ENCODE measurements at regions not wholly inside any gene's neighbourhood (a gene's known extent, or its start where the extent isn't known, plus 50 kb on each side); places are given as distances from the start of the nearest gene placed in this dataset.

GRCh38 chr11:91093141-91093540 lies 870.3 kb upstream of the CHORDC1 start:
- H3K4me3 ChIP-seq, result no peak overlapping the region
- no peaks in the 10 kb centered on the region for H3K9me3 ChIP-seq (ENCODE audit: low read depth)
- H4K20me1 ChIP-seq (ENCODE audit: insufficient read depth, poor library complexity, severe bottlenecking), result no peaks in the 10 kb centered on the region
- no peaks in the 10 kb centered on the region for H3K27me3 ChIP-seq
- no peak overlapping the region for H2AFZ ChIP-seq
- no peaks in the 10 kb centered on the region for H3K79me2 ChIP-seq
- no peaks in the 10 kb centered on the region for H3K9me2 ChIP-seq (replicated peaks; ENCODE audit: insufficient read depth)
- no peak for TF ChIP-seq EZH2phosphoT487 (IDR thresholded peaks at IDR 0.05; ENCODE audit: low read depth, severe bottlenecking, unreplicated experiment)
- no peak for TF ChIP-seq EZH2 (IDR thresholded peaks at IDR 0.05; ENCODE audit: borderline replicate concordance)
- no peak for TF ChIP-seq CTCF (IDR thresholded peaks at IDR 0.05; ENCODE audit: poor library complexity)
- H3K4me2 ChIP-seq, result no peak overlapping the region
- DNase-seq (ENCODE audit: low spot score), result no peak
- H3K36me3 ChIP-seq (replicated peaks; ENCODE audit: insufficient read depth, low read depth), result no peaks in the 10 kb centered on the region
- H3K4me1 ChIP-seq (ENCODE audit: insufficient read depth), result no peaks in the 10 kb centered on the region
- no peak overlapping the region for H3K27ac ChIP-seq

DNA sequence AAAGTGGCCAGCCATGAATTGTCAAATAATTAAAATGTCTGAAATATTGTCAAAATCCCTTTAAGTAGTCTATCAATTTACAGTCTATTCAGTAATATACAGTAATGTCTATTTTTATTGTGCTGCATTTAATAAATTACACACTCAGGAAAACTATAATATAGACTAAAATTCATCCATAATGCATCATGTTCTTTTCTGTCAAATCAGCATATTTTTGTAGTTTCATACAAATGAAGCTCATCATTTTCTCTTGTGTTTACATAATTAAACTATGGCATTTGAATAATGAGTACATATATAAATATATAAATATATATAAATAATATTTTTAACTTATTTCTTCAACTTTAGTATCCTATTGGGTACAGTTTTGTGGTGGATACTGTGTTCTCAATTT lies 868.7 kb upstream of the CHORDC1 start:
- Histone ChIP-seq H3K4me2 (no peak overlapping the region), H3K27ac (no peak overlapping the region), H3K27me3 (no peaks in the 10 kb centered on the region), H3K79me2 (no peaks in the 10 kb centered on the region), H3K4me1 (ENCODE audit: insufficient read depth) (no peaks in the 10 kb centered on the region), H2AFZ (no peak overlapping the region), H3K36me3 (replicated peaks; ENCODE audit: insufficient read depth, low read depth) (no peaks in the 10 kb centered on the region), H3K9me2 (replicated peaks; ENCODE audit: insufficient read depth) (no peaks in the 10 kb centered on the region), H3K4me3 (no peak overlapping the region), H3K9me3 (ENCODE audit: low read depth) (no peaks in the 10 kb centered on the region), H4K20me1 (ENCODE audit: insufficient read depth, poor library complexity, severe bottlenecking) (no peaks in the 10 kb centered on the region)
- no peak for TF ChIP-seq CTCF (IDR thresholded peaks at IDR 0.05; ENCODE audit: poor library complexity)
- TF ChIP-seq EZH2 (IDR thresholded peaks at IDR 0.05; ENCODE audit: borderline replicate concordance), result no peak
- TF ChIP-seq EZH2phosphoT487 (IDR thresholded peaks at IDR 0.05; ENCODE audit: low read depth, severe bottlenecking, unreplicated experiment), result no peak
- DNase-seq (ENCODE audit: low spot score), result no peak

GRCh38 chr11:91086028-91086427 lies 863.2 kb upstream of the CHORDC1 start:
- 70% methylated on average over 2 of the region's 2 CpGs for WGBS (ENCODE audit: low lambda C conversion rate, missing lambda C conversion rate)

More at GRCh38 chr11:91086028-91086427, 863.2 kb upstream of the CHORDC1 start:
- DNase-seq (ENCODE audit: low spot score), result no peak
- H3K27me3 ChIP-seq, result no peaks in the 10 kb centered on the region
- no peaks in the 10 kb centered on the region for H4K20me1 ChIP-seq (ENCODE audit: insufficient read depth, poor library complexity, severe bottlenecking)
- no peaks in the 10 kb centered on the region for H3K36me3 ChIP-seq (replicated peaks; ENCODE audit: insufficient read depth, low read depth)
- no peak overlapping the region for H2AFZ ChIP-seq
- no peak overlapping the region for H3K4me3 ChIP-seq
- no peak overlapping the region for H3K27ac ChIP-seq
- no peaks in the 10 kb centered on the region for H3K79me2 ChIP-seq
- TF ChIP-seq EZH2 (IDR thresholded peaks at IDR 0.05; ENCODE audit: borderline replicate concordance) (no peak), EZH2phosphoT487 (IDR thresholded peaks at IDR 0.05; ENCODE audit: low read depth, severe bottlenecking, unreplicated experiment) (no peak), CTCF (IDR thresholded peaks at IDR 0.05; ENCODE audit: poor library complexity) (no peak)
- no peak overlapping the region for H3K4me2 ChIP-seq
- no peaks in the 10 kb centered on the region for H3K9me2 ChIP-seq (replicated peaks; ENCODE audit: insufficient read depth)
- H3K4me1 ChIP-seq (ENCODE audit: insufficient read depth), result no peaks in the 10 kb centered on the region
- H3K9me3 ChIP-seq (ENCODE audit: low read depth), result no peaks in the 10 kb centered on the region

All from hepatocyte (in vitro differentiated cells).